ENCODE measurements at regions not wholly inside any gene's neighbourhood (a gene's known extent, or its start where the extent isn't known, plus 50 kb on each side); places are given as distances from the start of the nearest gene placed in this dataset.
"Not testable (repeated sequence)": the region's sequence is repeated elsewhere in the genome, so short reads cannot be mapped to it uniquely, and the experiment has no call there.

GRCh38 chr7:79951415-79951814 lies 183.2 kb upstream of the GNAI1 start:
- DNase-seq: no peak

- DNase-seq: no peak
Measured at GRCh38 chr7:79949778-79950177, 184.9 kb upstream of the GNAI1 start.

GRCh38 chr7:79936281-79936983 lies 198.2 kb upstream of the GNAI1 start:
- peak; percentile 47 for DNase-seq

DNA sequence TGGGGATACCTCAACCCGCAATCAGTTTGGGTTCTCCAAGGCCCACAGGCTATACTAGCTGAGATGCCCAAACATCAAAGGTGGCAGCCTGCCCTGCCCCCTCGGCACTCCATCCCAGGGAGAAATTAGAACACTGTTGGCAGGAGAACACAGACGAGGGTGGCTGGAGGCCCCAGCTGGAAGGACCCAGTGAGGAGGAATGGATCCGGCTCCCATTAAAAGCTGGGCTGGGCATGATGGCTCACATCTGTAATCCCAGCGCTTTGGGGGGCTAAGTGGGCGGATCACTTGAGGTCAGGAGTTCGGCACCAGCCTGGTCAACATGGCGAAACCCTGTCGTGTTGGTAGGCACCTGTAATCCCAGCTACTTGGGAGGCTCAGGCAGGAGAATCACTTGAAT lies 199.9 kb upstream of the GNAI1 start:
- DNase-seq: no peak

DNA sequence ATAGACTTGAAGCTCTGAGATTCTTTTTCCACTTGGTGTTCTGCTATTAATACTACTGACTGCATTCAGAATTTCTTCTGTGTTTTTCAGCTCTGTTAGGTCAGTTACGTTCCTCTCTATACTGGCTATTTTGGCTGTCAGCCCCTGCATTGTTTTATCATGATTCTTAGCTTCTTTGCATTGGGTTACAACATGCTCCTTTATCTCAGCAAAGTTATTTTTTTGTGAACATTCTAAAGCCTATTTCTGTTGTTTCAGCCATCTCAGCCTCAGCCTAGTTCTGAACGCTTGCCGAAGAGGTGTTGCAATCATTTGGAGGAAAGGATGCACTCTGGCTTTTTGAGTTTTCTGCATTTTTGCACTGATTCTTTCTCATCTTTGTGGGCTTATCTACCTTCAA lies 201.5 kb upstream of the GNAI1 start:
- no peak for DNase-seq

DNA sequence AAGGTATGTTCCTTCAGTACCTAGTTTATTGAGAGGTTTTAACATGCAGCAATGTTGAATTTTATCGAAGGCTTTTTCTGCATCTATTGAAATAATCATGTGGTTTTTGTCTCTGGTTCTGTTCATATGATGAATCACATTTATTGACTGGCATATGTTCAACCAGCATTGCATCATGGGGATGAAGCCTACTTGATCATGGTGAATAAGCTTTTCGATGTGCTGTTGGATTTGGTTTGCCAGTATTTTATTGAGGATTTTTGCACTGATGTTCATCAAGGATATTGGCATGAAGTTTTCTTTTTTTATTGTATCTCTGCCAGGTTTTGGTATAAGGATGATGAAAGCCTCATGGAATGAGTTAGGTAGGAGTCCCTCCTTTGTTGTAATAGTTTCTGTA lies 204.0 kb upstream of the GNAI1 start:
- DNase-seq: no peak

GRCh38 chr7:79927116-79927515 lies 207.5 kb upstream of the GNAI1 start:
- no peak for DNase-seq

GRCh38 chr7:79923953-79924352 lies 210.7 kb upstream of the GNAI1 start:
- no peak for DNase-seq

DNA sequence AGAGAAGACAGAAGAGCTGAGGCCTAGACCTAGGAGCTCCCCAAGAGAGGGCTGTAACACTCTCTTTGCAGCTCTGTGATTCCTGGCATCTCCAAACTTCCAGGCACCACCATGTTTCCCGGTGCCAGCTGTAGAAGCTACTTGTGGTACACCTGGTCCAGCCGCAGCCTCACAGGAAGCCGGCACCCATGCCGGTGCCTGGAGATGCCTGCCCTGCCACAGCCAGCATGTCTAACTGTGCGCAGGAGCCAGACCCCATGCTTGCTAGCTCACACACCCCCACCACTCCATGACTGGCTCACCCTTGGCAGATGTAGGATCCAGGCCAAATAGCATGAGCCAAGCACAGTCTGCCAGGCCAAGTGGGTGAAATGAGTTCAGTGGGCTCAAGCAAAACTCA lies 211.7 kb upstream of the GNAI1 start:
- DNase-seq: no peak

- no peak for DNase-seq
Measured at GRCh38 chr7:79921976-79922375, 212.7 kb upstream of the GNAI1 start.

DNA sequence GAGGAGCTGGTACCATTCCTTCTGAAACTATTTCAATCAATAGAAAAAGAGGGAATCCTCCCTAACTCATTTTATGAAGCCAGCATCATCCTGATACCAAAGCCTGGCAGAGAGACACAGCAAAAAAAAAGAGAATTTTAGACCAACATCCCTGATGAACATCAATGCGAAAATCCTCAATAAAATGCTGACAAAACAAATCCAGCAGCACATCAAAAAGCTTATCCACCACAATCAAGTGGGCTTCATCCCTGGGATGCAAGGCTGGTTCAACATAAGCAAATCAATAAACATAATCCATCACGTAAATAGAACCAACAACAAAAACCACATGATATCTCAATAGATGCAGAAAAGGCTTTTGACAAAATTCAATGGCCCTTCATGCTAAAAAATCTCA lies 216.0 kb upstream of the GNAI1 start:
- not testable (repeated sequence) for DNase-seq

- not testable (repeated sequence) for DNase-seq
Measured at GRCh38 chr7:79915346-79915745, 219.3 kb upstream of the GNAI1 start.

GRCh38 chr7:79912213-79912633 lies 222.4 kb upstream of the GNAI1 start:
- no peak for DNase-seq

- DNase-seq: no peak
Measured at GRCh38 chr7:79911420-79911819, 223.2 kb upstream of the GNAI1 start.

- no peak for DNase-seq
Measured at GRCh38 chr7:79909176-79909575, 225.5 kb upstream of the GNAI1 start.

DNA sequence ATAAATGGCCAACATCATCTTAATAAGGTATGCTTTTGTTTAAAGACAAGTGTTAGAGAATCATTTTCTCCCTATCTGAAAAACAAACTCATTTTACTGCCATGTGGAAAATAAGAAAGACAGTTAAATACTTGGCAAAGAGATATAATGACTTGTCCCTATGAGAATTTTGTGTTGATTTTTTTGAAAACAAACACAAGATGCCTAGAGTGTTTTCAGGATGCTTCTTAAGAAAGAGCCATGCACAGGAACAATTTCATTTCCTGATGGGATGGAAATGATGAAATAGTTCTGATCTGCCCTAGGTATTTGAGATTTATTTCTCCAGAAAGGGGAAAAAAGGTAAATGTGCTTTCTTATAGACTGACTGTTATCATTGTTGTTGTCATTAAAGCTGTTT lies 237.5 kb upstream of the GNAI1 start:
- DNase-seq: no peak

DNA sequence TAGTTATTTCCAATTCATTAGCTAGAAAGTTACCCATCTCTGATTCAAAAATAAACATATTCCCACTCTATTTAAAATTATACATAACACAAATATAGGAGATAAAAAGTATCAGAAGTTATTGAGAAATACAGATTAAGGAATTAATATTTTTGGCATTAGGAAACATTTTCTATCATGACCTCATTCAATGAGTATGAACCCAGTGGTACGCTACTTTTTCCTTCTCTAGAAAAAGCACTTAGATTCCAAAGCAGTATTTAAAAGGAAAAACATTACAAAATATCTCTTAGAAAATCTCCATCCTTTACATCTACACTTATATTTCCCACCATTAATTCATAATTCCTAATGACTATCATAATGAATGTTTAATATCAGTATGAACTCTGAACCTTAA lies 240.6 kb upstream of the GNAI1 start:
- DNase-seq: no peak

- no peak for DNase-seq
Measured at GRCh38 chr7:79882922-79883321, 251.7 kb upstream of the GNAI1 start.

GRCh38 chr7:79880312-79880711 lies 254.3 kb upstream of the GNAI1 start:
- peak; percentile 92 for DNase-seq

- DNase-seq: no peak
Measured at GRCh38 chr7:79877874-79878465, 256.7 kb upstream of the GNAI1 start.

DNA sequence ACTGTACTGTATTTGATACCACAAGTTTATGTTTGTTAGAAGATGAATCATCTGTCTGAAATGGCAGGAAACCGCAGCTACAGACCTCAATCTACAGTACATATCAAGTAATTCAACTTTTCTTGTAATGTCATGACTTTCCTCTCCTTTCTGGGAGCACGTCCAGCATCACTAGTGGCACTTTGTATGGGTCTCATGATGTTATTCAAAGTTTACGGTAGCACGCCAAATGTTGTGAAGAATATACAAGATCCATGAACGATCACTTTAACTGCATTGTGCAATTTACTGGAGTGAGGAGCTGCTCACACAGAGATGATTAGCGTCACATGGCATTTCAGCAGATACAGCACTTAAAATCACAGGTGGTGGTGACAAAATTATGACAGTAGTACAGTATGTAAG lies 257.8 kb upstream of the GNAI1 start:
- DNase-seq: no peak

GRCh38 chr7:79874797-79875196 lies 259.8 kb upstream of the GNAI1 start:
- no peak for DNase-seq

GRCh38 chr7:79872176-79872575 lies 262.5 kb upstream of the GNAI1 start:
- no peak for DNase-seq

GRCh38 chr7:79868010-79868409 lies 266.6 kb upstream of the GNAI1 start:
- no peak for DNase-seq

Measured in DMS79 treated with DMSO at 0.1 percent for 48 hours (cell line).